PFSK-1 (cell line): ENCODE measurements at regions not wholly inside any gene's neighbourhood (a gene's known extent, or its start where the extent isn't known, plus 50 kb on each side); places are given as distances from the start of the nearest gene placed in this dataset.

Source experiments
- FOXP2 ChIP-seq: optimal IDR thresholded peaks from 2 replicates; pipeline ENCODE3; 2011; ENCODE audit warnings: borderline replicate concordance, control low read depth, inconsistent platforms; ENCODE audit not compliant: insufficient read depth; ENCODE audit errors: extremely low read length, extremely low read depth
- POLR2AphosphoS5 ChIP-seq: IDR thresholded peaks from 2 replicates; pipeline ENCODE4 v1.6.1; 2012; ENCODE audit warnings: low read depth, mild to moderate bottlenecking, control low read depth, low read length, moderate library complexity
- SIN3A ChIP-seq: IDR thresholded peaks from 2 replicates; pipeline ENCODE4 v1.6.1; 2012; ENCODE audit warnings: mild to moderate bottlenecking, low read length, moderate library complexity, borderline replicate concordance; ENCODE audit not compliant: insufficient read depth
- TAF1 ChIP-seq: IDR thresholded peaks from 2 replicates; pipeline ENCODE4 v1.6.1; 2012; ENCODE audit warnings: low read length, control low read depth, borderline replicate concordance; ENCODE audit not compliant: insufficient read depth
- TF ChIP-seq, protein P1 (sequence below), 2 experiments: IDR thresholded peaks; 2 replicates each; pipeline versions ENCODE4 v1.6.1 to v1.8.0; 2011 to 2012; ENCODE audit warnings: low read depth in 2 of 2, low read length in 2 of 2, control low read depth in 1 of 2, inconsistent platforms in 1 of 2, mild to moderate bottlenecking in 1 of 2, moderate library complexity in 1 of 2; ENCODE audit not compliant: insufficient read depth in 1 of 2

GRCh38 chr3:80395023-80395422, 627.2 kb upstream of the ROBO1 start:
- TF ChIP-seq POLR2AphosphoS5 = no peak
- no peak for TF ChIP-seq SIN3A
- TF ChIP-seq, protein P1, sequence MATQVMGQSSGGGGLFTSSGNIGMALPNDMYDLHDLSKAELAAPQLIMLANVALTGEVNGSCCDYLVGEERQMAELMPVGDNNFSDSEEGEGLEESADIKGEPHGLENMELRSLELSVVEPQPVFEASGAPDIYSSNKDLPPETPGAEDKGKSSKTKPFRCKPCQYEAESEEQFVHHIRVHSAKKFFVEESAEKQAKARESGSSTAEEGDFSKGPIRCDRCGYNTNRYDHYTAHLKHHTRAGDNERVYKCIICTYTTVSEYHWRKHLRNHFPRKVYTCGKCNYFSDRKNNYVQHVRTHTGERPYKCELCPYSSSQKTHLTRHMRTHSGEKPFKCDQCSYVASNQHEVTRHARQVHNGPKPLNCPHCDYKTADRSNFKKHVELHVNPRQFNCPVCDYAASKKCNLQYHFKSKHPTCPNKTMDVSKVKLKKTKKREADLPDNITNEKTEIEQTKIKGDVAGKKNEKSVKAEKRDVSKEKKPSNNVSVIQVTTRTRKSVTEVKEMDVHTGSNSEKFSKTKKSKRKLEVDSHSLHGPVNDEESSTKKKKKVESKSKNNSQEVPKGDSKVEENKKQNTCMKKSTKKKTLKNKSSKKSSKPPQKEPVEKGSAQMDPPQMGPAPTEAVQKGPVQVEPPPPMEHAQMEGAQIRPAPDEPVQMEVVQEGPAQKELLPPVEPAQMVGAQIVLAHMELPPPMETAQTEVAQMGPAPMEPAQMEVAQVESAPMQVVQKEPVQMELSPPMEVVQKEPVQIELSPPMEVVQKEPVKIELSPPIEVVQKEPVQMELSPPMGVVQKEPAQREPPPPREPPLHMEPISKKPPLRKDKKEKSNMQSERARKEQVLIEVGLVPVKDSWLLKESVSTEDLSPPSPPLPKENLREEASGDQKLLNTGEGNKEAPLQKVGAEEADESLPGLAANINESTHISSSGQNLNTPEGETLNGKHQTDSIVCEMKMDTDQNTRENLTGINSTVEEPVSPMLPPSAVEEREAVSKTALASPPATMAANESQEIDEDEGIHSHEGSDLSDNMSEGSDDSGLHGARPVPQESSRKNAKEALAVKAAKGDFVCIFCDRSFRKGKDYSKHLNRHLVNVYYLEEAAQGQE (IDR thresholded peaks at IDR 0.05; ENCODE audit: insufficient read depth in 1 of 2, low read depth in 2 of 2, low read length in 2 of 2) = no peak
- no peak for TF ChIP-seq TAF1
- no peak for TF ChIP-seq FOXP2
